Spinal cord (tissue), 9 donors: ENCODE measurements at regions not wholly inside any gene's neighbourhood (a gene's known extent, or its start where the extent isn't known, plus 50 kb on each side); places are given as distances from the start of the nearest gene placed in this dataset.
A peak's percentile ranks its signal among the peaks of the same experiment; 100 is the strongest.

Experiments used
- DNase-seq, 6 donors: peaks; one replicate each; pipeline versions ENCODE4 v3.0.0 to v3.0.0-alpha.2; 2013 to 2015; ENCODE audit warnings: low spot score in 6 of 6, low read depth in 4 of 6
- H3K27ac ChIP-seq: one replicate; pipeline ENCODE4 v1.5.1; 2013; ENCODE audit warnings: low read depth, low read length, control low read depth
- H3K27me3 ChIP-seq: one replicate; pipeline ENCODE4 v1.6.1; 2013; ENCODE audit warnings: low read length; ENCODE audit not compliant: control insufficient read depth, insufficient read depth
- H3K36me3 ChIP-seq: one replicate; pipeline ENCODE4 v1.6.1; 2013; ENCODE audit warnings: low read length; ENCODE audit not compliant: control insufficient read depth, insufficient read depth
- H3K4me1 ChIP-seq: one replicate; pipeline ENCODE4 v1.6.1; 2013; ENCODE audit warnings: low read length; ENCODE audit not compliant: control insufficient read depth, insufficient read depth
- H3K4me3 ChIP-seq: one replicate; pipeline ENCODE4 v1.5.1; 2013; ENCODE audit warnings: low read depth, low read length, control low read depth
- H3K9me3 ChIP-seq: one replicate; pipeline ENCODE4 v1.6.1; 2013; ENCODE audit warnings: low read length; ENCODE audit not compliant: control insufficient read depth, insufficient read depth
- WGBS: methylation state at CpG from one replicate; pipeline ENCODE4 v1.1.5; 2013; ENCODE audit warnings: missing lambda C conversion rate; ENCODE audit not compliant: insufficient coverage; 5-methylcytosine and 5-hydroxymethylcytosine counted together
- donor health status: healthy.

DNA sequence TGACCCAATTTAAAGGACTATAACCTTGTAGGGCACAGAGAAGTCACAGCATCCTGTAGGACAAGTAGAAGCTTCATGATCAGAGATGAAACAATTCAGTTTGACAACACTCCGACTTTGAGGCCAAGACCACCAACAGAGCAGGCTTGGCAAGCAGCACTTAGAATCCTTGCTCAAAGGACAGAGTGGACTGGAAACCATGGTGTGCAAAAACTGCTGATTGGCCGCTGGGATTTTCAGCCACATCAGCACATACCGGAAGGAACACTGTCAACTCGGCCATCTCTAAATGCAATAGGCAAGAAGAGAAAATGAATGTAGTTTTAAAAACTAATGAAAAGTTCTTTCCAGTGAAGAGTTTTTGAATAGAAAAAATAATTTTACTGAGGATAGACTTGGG, 92.0 kb upstream of the PRMT6 start:
- H3K36me3 ChIP-seq, result no peaks in the 10 kb centered on the region
- H3K27ac ChIP-seq, result no peak overlapping the region
- no peaks in the 10 kb centered on the region for H3K9me3 ChIP-seq
- H3K27me3 ChIP-seq, result no peaks in the 10 kb centered on the region
- no peaks in the 10 kb centered on the region for H3K4me1 ChIP-seq
- 29% methylated on average over 1 of the region's 4 CpGs for WGBS
- peak in 1 of 6 donors; percentile 20 for DNase-seq
- no peak overlapping the region for H3K4me3 ChIP-seq

DNA sequence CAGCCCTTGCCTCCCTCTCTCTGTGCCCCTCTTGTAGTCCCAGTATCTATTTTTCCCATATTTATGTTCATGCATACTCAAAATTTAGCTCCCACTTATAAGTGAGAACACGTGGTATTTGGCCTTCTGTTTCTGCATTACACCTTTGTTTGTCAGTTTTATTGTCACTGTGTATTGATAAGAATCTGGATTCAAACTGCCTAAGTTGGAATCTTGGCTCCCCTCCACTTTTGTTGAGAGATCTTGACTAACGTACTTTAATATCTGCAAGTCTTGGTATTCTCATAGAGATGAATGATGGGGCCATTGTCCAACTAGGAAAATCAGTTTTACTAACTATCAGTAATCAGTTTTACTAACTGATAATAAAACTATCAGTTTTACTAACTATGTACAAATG, 87.8 kb upstream of the PRMT6 start:
- Histone ChIP-seq H3K36me3 (no peaks in the 10 kb centered on the region), H3K4me3 (no peak overlapping the region), H3K27ac (no peak overlapping the region), H3K4me1 (no peaks in the 10 kb centered on the region), H3K9me3 (no peaks in the 10 kb centered on the region), H3K27me3 (no peaks in the 10 kb centered on the region)
- WGBS, result no CpG with 5 or more reads among the region's 2 CpGs
- DNase-seq, result no peak

DNA sequence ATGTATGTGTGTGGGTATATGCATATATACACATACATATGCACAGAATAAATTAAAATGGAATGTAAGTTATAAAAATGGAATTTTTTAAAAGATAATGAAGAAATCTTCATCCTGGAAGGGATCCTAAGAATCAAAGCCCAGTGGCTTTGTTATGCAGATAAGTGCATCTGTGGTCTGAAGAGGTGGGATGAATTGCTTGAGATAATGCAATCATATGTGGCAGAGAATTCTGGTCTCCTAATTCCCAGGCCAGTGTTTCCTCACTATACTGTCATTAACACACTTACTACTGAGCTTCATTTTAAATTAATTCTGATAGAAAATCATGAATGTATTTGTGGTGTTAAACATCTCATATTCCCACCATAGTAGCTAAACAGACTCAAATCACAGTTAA, 86.7 kb upstream of the PRMT6 start:
- H3K27ac ChIP-seq, result no peak overlapping the region
- no peaks in the 10 kb centered on the region for H3K36me3 ChIP-seq
- no peaks in the 10 kb centered on the region for H3K4me1 ChIP-seq
- H3K27me3 ChIP-seq, result no peaks in the 10 kb centered on the region
- H3K9me3 ChIP-seq, result no peaks in the 10 kb centered on the region
- DNase-seq, result no peak
- no peak overlapping the region for H3K4me3 ChIP-seq

DNA sequence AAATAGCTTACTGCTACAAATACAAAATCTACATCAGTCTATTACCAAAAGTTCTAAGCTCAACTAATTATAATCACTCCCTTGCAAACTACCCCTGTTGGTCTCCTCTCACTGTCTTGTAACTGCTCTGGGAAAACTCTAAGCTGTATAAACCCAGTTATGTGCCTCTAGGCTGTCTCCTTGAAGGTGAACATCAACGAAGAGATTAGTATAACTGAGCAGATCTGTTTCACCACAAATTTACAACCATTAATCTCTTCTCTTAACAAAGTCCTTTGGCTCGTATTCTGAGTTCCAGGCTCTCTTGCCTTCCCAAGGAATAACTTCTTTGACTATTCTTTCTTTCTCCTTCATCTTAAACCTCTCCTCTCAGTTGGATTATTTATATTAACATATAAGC, 84.4 kb upstream of the PRMT6 start:
- H3K27me3 ChIP-seq, result no peaks in the 10 kb centered on the region
- 67% methylated on average over 1 of the region's 2 CpGs for WGBS
- no peaks in the 10 kb centered on the region for H3K36me3 ChIP-seq
- no peaks in the 10 kb centered on the region for H3K9me3 ChIP-seq
- no peak overlapping the region for H3K27ac ChIP-seq
- no peaks in the 10 kb centered on the region for H3K4me1 ChIP-seq
- H3K4me3 ChIP-seq, result no peak overlapping the region
- no peak for DNase-seq

DNA sequence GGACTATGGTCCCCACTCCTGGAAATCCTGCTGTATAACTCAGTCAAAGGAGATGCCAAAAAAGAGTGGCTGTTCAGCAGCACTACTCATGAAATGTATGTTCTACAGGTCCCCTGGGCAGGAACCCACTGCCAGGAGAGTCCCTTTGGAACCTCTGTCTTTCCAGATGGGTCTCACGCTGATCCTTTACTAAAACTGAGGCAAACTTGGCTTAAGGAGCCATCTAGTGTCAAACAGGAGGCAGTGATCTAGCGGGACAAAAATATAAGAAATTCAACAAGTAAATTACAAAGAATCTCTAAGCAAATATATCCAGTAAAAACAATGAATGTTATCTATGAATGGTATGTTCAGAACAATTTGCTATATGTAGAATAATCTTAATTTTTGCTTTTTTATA, 80.5 kb upstream of the PRMT6 start:
- Histone ChIP-seq H3K27me3 (no peaks in the 10 kb centered on the region), H3K36me3 (no peaks in the 10 kb centered on the region), H3K4me3 (no peak overlapping the region), H3K9me3 (no peaks in the 10 kb centered on the region), H3K27ac (no peak overlapping the region), H3K4me1 (no peaks in the 10 kb centered on the region)
- no peak for DNase-seq
- WGBS, result 60% methylated on average over 1 of the region's 2 CpGs

GRCh38 chr1:106978477-106979322, 77.8 kb upstream of the PRMT6 start:
- H3K4me1 ChIP-seq, result no peaks in the 10 kb centered on the region
- peak in 1 of 6 donors; percentile 16 for DNase-seq
- H3K36me3 ChIP-seq, result no peaks in the 10 kb centered on the region
- H3K9me3 ChIP-seq, result no peaks in the 10 kb centered on the region
- 71% methylated on average over 1 of the region's 3 CpGs for WGBS
- no peak overlapping the region for H3K4me3 ChIP-seq
- H3K27me3 ChIP-seq, result no peaks in the 10 kb centered on the region
- no peak overlapping the region for H3K27ac ChIP-seq

DNA sequence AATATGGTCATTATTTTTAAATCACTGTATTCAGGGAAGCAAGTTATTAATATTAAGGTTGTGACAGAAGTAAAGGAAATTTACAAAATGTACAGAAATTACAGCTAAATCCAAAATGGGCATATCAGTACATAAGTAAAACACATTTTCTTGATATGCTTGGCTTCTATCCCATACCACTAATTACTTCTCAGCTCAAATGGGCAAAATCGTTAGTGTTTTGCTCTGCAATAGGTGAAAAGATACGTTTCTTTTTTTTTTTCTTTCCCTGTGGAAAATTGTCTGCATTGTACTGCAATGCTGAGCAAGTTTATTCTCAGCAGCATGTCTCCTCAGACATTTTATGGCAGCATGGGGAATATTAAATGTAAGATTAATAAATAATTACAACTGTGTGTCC, 77.1 kb upstream of the PRMT6 start:
- WGBS, result no CpG with 5 or more reads among the region's 2 CpGs
- DNase-seq, result peak in 1 of 6 donors; percentile 68
- no peak overlapping the region for H3K27ac ChIP-seq
- H3K9me3 ChIP-seq, result no peaks in the 10 kb centered on the region
- H3K4me1 ChIP-seq, result no peaks in the 10 kb centered on the region
- H3K4me3 ChIP-seq, result no peak overlapping the region
- no peaks in the 10 kb centered on the region for H3K36me3 ChIP-seq
- H3K27me3 ChIP-seq, result no peaks in the 10 kb centered on the region

GRCh38 chr1:106980121-106980520, 76.4 kb upstream of the PRMT6 start:
- Histone ChIP-seq H3K27ac (no peak overlapping the region), H3K4me3 (no peak overlapping the region), H3K9me3 (no peaks in the 10 kb centered on the region), H3K4me1 (no peaks in the 10 kb centered on the region), H3K27me3 (no peaks in the 10 kb centered on the region), H3K36me3 (no peaks in the 10 kb centered on the region)
- peak in 1 of 6 donors; percentile 55 for DNase-seq
- WGBS, result no CpG with 5 or more reads among the region's 3 CpGs

DNA sequence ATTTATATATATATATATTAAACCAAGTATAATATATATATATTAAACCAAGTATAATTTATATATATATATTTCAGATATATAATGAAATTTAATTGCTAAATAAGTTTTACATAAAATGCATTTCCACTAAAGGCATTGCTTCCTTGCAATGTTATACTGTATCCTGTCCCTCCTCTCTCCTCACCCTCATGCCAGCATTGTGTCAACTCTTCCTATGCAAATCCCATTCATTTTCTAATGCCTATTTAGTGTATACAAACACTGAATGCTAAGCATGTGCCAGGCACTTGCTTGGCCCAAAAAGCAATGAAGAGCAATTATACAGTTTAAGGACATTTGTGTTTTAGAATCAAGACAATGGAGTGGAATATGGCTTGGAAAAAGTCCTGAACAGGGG, 71.7 kb upstream of the PRMT6 start:
- H3K27ac ChIP-seq, result no peak overlapping the region
- H3K4me3 ChIP-seq, result no peak overlapping the region
- H3K27me3 ChIP-seq, result no peaks in the 10 kb centered on the region
- H3K36me3 ChIP-seq, result no peaks in the 10 kb centered on the region
- no peaks in the 10 kb centered on the region for H3K4me1 ChIP-seq
- peak in 1 of 6 donors; percentile 7 for DNase-seq
- H3K9me3 ChIP-seq, result no peaks in the 10 kb centered on the region

DNA sequence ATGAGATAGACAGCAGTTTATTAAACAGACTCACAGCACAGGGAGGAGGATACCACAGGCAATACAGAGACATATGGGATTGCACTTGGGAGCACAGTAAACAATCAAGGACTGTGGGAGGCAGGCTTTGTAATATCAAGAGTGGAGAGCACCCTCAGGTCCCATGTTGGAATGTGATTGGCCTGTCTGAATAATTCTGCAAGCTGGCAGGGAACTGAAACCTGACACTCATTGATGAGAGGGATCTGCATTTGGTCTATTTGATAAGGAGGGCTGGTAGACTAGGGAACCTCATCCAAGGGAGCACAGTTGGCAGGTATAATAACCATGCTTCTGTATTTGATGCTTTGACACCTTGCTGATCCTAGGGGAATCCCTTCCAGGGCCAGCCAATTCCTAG, 69.9 kb upstream of the PRMT6 start:
- DNase-seq, result no peak
- H3K9me3 ChIP-seq, result no peaks in the 10 kb centered on the region
- H3K27me3 ChIP-seq, result no peaks in the 10 kb centered on the region
- H3K4me1 ChIP-seq, result no peaks in the 10 kb centered on the region
- no peaks in the 10 kb centered on the region for H3K36me3 ChIP-seq
- no peak overlapping the region for H3K27ac ChIP-seq
- H3K4me3 ChIP-seq, result no peak overlapping the region
